ENCODE measurements at regions not wholly inside any gene's neighbourhood (a gene's known extent, or its start where the extent isn't known, plus 50 kb on each side); places are given as distances from the start of the nearest gene placed in this dataset.
"Not testable (repeated sequence)": the region's sequence is repeated elsewhere in the genome, so short reads cannot be mapped to it uniquely, and the experiment has no call there.

GRCh38 chr15:81723701-81724100 lies 322.1 kb downstream of the MEX3B start:
- H3K9me3 Mint-ChIP-seq (ENCODE audit: unreplicated experiment): peaks cover 3% of the 10 kb centered on the region
- peaks cover 31% of the 10 kb centered on the region for H3K36me3 Mint-ChIP-seq (ENCODE audit: unreplicated experiment)
- H3K4me1 Mint-ChIP-seq (ENCODE audit: low read depth, unreplicated experiment): no peaks in the 10 kb centered on the region
- no peak for DNase-seq
- no peaks in the 10 kb centered on the region for H3K27me3 Mint-ChIP-seq (ENCODE audit: unreplicated experiment)
- H3K4me3 Mint-ChIP-seq (ENCODE audit: unreplicated experiment): no peak overlapping the region
- TF ChIP-seq CTCF (IDR thresholded peaks at IDR 0.05; ENCODE audit: partially characterized antibody, unreplicated experiment): no peak
- H3K27ac Mint-ChIP-seq (ENCODE audit: unreplicated experiment): no peak overlapping the region

- no peaks in the 10 kb centered on the region for H3K27me3 Mint-ChIP-seq (ENCODE audit: unreplicated experiment)
- peaks cover 3% of the 10 kb centered on the region for H3K9me3 Mint-ChIP-seq (ENCODE audit: unreplicated experiment)
- peaks cover 31% of the 10 kb centered on the region for H3K36me3 Mint-ChIP-seq (ENCODE audit: unreplicated experiment)
- no peak overlapping the region for H3K27ac Mint-ChIP-seq (ENCODE audit: unreplicated experiment)
- no peak for TF ChIP-seq CTCF (IDR thresholded peaks at IDR 0.05; ENCODE audit: partially characterized antibody, unreplicated experiment)
- H3K4me1 Mint-ChIP-seq (ENCODE audit: low read depth, unreplicated experiment): no peaks in the 10 kb centered on the region
- DNase-seq: no peak
- H3K4me3 Mint-ChIP-seq (ENCODE audit: unreplicated experiment): no peak overlapping the region
Measured at GRCh38 chr15:81723113-81723651, 322.6 kb downstream of the MEX3B start.

- not testable (repeated sequence) for DNase-seq; H3K4me1 Mint-ChIP-seq (ENCODE audit: low read depth, unreplicated experiment); H3K27me3 Mint-ChIP-seq (ENCODE audit: unreplicated experiment); H3K9me3 Mint-ChIP-seq (ENCODE audit: unreplicated experiment); H3K4me3 Mint-ChIP-seq (ENCODE audit: unreplicated experiment); H3K27ac Mint-ChIP-seq (ENCODE audit: unreplicated experiment)
- H3K36me3 Mint-ChIP-seq (ENCODE audit: unreplicated experiment): peaks cover 16% of the 10 kb centered on the region
Measured at GRCh38 chr15:81716468-81716867, 329.4 kb downstream of the MEX3B start.

GRCh38 chr15:81710328-81710727 lies 335.5 kb downstream of the MEX3B start:
- peaks cover 4% of the 10 kb centered on the region for H3K36me3 Mint-ChIP-seq (ENCODE audit: unreplicated experiment)
- H3K4me3 Mint-ChIP-seq (ENCODE audit: unreplicated experiment): no peak overlapping the region
- H3K4me1 Mint-ChIP-seq (ENCODE audit: low read depth, unreplicated experiment): peaks cover 2% of the 10 kb centered on the region
- H3K27me3 Mint-ChIP-seq (ENCODE audit: unreplicated experiment): no peaks in the 10 kb centered on the region
- TF ChIP-seq CTCF (IDR thresholded peaks at IDR 0.05; ENCODE audit: partially characterized antibody, unreplicated experiment): no peak
- no peak overlapping the region for H3K27ac Mint-ChIP-seq (ENCODE audit: unreplicated experiment)
- DNase-seq: no peak
- no peaks in the 10 kb centered on the region for H3K9me3 Mint-ChIP-seq (ENCODE audit: unreplicated experiment)

GRCh38 chr15:81706816-81707346 lies 332.9 kb upstream of the TMC3 start:
- not testable (repeated sequence) for H3K9me3 Mint-ChIP-seq (ENCODE audit: unreplicated experiment); H3K36me3 Mint-ChIP-seq (ENCODE audit: unreplicated experiment); H3K27me3 Mint-ChIP-seq (ENCODE audit: unreplicated experiment); DNase-seq; H3K4me3 Mint-ChIP-seq (ENCODE audit: unreplicated experiment); H3K27ac Mint-ChIP-seq (ENCODE audit: unreplicated experiment); H3K4me1 Mint-ChIP-seq (ENCODE audit: low read depth, unreplicated experiment)

GRCh38 chr15:81705727-81706126 lies 331.7 kb upstream of the TMC3 start:
- H3K9me3 Mint-ChIP-seq (ENCODE audit: unreplicated experiment); H3K4me1 Mint-ChIP-seq (ENCODE audit: low read depth, unreplicated experiment); H3K27ac Mint-ChIP-seq (ENCODE audit: unreplicated experiment); DNase-seq; H3K27me3 Mint-ChIP-seq (ENCODE audit: unreplicated experiment); H3K4me3 Mint-ChIP-seq (ENCODE audit: unreplicated experiment); H3K36me3 Mint-ChIP-seq (ENCODE audit: unreplicated experiment): not testable (repeated sequence)

Data from glutamatergic neuron (in vitro differentiated cells).